ENCODE measurements at regions not wholly inside any gene's neighbourhood (a gene's known extent, or its start where the extent isn't known, plus 50 kb on each side); places are given as distances from the start of the nearest gene placed in this dataset.

- peak; percentile 81 to 85 for DNase-seq
Measured at GRCh38 chr6:157756708-157757429, 66.2 kb upstream of the SNX9 start.

- DNase-seq: no peak
Measured at GRCh38 chr6:157757430-157758403, 65.3 kb upstream of the SNX9 start.

- no peak for DNase-seq
Measured at GRCh38 chr6:157758516-157759023, 64.5 kb upstream of the SNX9 start.

- DNase-seq: no peak
Measured at GRCh38 chr6:157759028-157759427, 64.0 kb upstream of the SNX9 start.

GRCh38 chr6:157760137-157760536 lies 62.9 kb upstream of the SNX9 start:
- DNase-seq: no peak

- peak; percentile 9 to 15 for DNase-seq
Measured at GRCh38 chr6:157760589-157761330, 62.3 kb upstream of the SNX9 start.

GRCh38 chr6:157761331-157761921 lies 61.6 kb upstream of the SNX9 start:
- peak in 1 of 2 experiments; percentile 8 for DNase-seq

GRCh38 chr6:157761926-157762325 lies 61.1 kb upstream of the SNX9 start:
- DNase-seq: no peak

- DNase-seq: peak; percentile 53 to 62
Measured at GRCh38 chr6:157762636-157763035, 60.4 kb upstream of the SNX9 start.

- no peak for DNase-seq
Measured at GRCh38 chr6:157763129-157763903, 59.7 kb upstream of the SNX9 start.

GRCh38 chr6:157763904-157764177 lies 59.2 kb upstream of the SNX9 start:
- no peak for DNase-seq

GRCh38 chr6:157764178-157765068 lies 58.6 kb upstream of the SNX9 start:
- peak; percentile 94 to 95 for DNase-seq

GRCh38 chr6:157766901-157767774 lies 55.9 kb upstream of the SNX9 start:
- no peak for DNase-seq

- no peak for DNase-seq
Measured at GRCh38 chr6:157767775-157768156, 55.3 kb upstream of the SNX9 start.

- peak; percentile 76 to 85 for DNase-seq
Measured at GRCh38 chr6:157768304-157768703, 54.7 kb upstream of the SNX9 start.

GRCh38 chr6:157768863-157769551 lies 54.0 kb upstream of the SNX9 start:
- no peak for DNase-seq

GRCh38 chr6:157769776-157770426 lies 53.1 kb upstream of the SNX9 start:
- no peak for DNase-seq

GRCh38 chr6:157770946-157771345 lies 52.1 kb upstream of the SNX9 start:
- no peak for DNase-seq

GRCh38 chr6:157772820-157773219 lies 50.2 kb upstream of the SNX9 start:
- DNase-seq: no peak
